Astrocyte of the spinal cord (primary cell): ENCODE measurements at regions not wholly inside any gene's neighbourhood (a gene's known extent, or its start where the extent isn't known, plus 50 kb on each side); places are given as distances from the start of the nearest gene placed in this dataset.

Experiments
- DNase-seq: peaks from one replicate; pipeline ENCODE4 v3.0.0; 2011; ENCODE audit warnings: low read depth, low spot score
- H3K4me3 ChIP-seq: 2 replicates; pipeline ENCODE4 v1.5.1; 2011; ENCODE audit warnings: low read depth, mild to moderate bottlenecking, low read length, moderate library complexity
- in situ Hi-C: cut with HindIII; loops from 2 replicates; pipeline ENCODE4 v1.10.0; 2017; ENCODE audit warnings: low sequenced_read_pairs
- TF ChIP-seq, protein P1 (sequence below): IDR thresholded peaks from 2 replicates; pipeline ENCODE4 v1.5.1; 2012; ENCODE audit warnings: low read depth, mild to moderate bottlenecking, low read length, inconsistent platforms

DNA sequence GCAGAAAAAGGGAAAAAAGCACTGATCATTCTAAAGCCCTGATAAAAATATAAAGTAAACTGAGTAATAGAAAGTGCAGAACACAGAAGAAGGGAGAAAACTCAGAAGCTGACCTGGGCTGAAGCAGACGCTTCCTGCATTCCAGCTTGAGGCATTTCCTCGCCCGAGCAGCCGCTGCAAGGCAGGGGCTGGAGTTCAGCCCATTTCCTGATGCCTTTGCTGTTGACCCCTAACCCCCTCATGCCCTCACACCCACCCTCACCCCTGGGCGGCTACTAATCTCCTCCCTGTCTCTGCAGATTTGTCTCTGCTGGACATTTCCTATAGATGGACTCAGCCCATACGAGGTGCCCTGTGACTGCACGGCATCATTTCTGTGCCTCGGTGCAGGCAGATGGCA lies 227.8 kb downstream of the NPHP4 start:
- in situ Hi-C loops: no loop called here
- DNase-seq: no peak
- TF ChIP-seq, protein P1, sequence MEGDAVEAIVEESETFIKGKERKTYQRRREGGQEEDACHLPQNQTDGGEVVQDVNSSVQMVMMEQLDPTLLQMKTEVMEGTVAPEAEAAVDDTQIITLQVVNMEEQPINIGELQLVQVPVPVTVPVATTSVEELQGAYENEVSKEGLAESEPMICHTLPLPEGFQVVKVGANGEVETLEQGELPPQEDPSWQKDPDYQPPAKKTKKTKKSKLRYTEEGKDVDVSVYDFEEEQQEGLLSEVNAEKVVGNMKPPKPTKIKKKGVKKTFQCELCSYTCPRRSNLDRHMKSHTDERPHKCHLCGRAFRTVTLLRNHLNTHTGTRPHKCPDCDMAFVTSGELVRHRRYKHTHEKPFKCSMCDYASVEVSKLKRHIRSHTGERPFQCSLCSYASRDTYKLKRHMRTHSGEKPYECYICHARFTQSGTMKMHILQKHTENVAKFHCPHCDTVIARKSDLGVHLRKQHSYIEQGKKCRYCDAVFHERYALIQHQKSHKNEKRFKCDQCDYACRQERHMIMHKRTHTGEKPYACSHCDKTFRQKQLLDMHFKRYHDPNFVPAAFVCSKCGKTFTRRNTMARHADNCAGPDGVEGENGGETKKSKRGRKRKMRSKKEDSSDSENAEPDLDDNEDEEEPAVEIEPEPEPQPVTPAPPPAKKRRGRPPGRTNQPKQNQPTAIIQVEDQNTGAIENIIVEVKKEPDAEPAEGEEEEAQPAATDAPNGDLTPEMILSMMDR: no peak
- H3K4me3 ChIP-seq: no peak overlapping the region

DNA sequence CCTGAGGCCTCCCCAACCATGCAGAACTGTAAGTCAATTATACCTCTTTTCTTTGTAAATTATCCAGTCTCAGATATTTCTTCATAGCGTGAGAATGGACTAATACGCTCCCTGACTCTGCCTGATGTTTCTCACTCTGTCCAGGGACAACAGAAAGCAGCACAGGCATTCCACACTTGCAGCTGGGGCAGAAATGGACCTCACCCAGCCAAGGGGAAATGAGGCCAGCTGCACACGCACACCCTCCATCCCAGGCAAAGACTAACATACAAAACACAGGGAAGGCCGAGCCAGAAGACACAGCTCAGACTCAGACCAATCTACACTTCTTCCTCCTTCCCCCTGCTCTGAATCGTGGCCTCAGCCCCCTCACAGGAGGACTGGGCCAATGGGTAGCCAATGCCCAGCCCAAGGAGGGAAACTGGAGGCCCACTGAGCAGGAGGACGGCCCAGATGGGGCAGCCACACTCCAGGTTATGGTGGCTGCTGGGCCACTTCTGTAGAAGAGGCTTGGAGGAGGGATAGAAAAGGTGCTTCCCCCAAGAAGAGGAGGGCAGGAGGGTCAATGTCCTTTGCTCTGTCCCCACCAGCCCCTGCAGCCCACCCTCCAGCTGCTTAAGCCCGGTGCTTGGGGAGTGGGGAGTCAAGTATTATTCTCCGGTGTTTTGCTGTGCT lies 228.4 kb downstream of the NPHP4 start:
- no peak for DNase-seq
- TF ChIP-seq, protein P1: no peak
- no peak overlapping the region for H3K4me3 ChIP-seq
- in situ Hi-C loops: no loop called here

DNA sequence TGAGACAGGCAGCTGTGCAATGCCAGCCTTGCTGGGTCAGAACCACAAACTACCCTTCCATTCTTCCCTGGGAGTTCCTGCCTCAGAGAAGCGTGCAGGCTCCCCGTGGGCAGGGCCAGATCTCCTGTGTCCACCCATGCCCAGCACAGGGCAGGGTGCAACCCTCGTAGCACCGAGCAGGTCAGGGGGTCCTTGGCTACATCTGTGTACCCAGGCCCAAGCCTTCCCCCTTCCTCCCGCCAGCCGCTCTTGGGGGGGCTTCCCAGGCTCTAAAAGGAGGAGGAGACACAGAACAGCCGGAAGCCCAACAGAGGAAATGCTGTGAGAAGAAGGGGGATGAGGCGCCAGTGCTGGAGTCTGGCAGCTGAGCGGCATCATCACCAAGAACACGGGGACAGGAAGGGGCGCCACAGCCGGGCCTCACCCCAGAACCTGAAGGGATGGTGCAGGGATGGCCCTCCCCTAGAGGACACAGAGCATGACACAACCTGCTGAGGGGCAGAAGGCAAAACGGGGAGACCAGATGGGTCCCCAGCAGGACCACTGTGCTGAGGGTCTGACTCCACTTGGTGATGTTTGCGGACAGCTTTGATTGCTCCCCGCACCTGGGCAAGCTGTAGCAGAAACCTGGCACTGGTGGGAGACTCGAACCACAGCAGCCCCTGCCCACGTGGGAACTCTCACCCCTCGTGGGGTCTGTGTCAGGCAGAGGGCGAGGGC lies 233.2 kb downstream of the NPHP4 start:
- in situ Hi-C loops: no loop called here
- TF ChIP-seq, protein P1: no peak
- no peak for DNase-seq
- H3K4me3 ChIP-seq: no peak overlapping the region

DNA sequence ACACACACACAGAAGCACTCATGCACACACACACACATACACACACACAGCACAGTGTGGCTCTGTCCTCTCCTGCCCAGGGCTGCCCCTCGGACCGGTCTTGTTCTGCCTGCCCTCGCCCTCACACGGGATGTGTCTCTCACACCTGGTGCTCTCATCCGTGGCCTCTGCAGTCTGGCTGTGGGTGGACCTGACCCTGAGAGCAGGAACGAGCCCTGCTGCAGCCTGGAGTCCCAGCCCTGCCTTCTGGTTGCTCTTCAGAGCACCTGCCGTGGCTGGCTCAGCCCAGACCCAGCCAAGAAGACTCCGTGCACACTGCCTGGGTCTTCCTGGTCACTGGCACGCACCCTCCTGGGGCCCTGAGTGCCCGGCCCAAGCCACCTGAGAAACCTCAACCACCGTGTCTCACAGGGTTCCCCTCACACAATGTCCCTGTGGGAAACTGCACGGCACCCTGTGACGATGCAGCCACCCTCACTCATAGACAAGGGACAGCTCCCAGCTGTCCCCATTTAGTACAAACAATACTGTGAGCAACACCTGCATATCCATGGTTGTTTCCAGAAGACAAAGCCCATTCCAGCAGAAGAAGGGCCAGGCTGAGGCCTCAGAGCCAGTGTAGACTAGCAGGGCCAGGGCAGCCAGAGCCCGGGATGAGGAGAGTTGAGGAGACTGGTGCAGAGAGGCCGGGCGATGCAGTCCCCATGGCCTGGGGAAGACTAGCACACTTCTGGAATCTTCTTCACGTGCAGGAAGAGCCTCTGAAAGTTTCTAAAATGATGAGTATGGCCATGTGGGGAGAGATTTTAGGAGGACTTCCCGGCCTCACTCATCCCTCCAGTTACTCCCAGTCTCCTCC lies 234.0 kb downstream of the NPHP4 start:
- DNase-seq: no peak
- no peak overlapping the region for H3K4me3 ChIP-seq
- in situ Hi-C loops: no loop called here
- TF ChIP-seq, protein P1: no peak

DNA sequence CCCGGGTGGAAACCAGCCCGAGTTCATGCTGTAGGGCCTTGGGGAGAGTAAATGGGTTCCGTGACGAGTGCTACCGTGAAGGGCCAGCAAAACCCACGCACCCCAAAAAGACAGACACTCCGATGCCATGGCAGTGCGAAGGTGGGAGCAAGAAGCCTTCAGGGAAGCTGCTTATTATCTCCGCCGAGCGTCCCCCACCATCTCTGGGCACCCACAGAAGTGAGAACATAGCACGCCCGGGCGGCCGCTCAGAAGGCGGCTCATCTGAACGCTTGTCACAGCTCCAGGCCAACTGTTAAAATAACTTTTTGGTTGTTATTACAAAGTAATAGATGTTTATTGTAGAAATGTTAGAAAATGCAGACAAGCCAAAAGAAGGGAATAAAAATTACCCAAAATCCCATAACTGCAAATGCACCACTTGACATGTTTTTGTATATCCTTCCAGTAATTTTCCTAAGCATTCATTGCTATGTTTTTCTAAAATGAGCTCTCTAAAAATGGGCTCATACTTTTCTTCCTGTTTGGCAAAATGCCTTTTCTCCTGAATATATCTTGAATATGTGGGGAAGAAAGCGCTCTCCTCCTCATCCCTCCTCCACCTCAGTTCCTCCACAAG lies 234.9 kb downstream of the NPHP4 start:
- TF ChIP-seq, protein P1: no peak
- H3K4me3 ChIP-seq: no peak overlapping the region
- in situ Hi-C loops: no loop called here
- no peak for DNase-seq
